IMR-90 (cell line): ENCODE measurements at regions not wholly inside any gene's neighbourhood (a gene's known extent, or its start where the extent isn't known, plus 50 kb on each side); places are given as distances from the start of the nearest gene placed in this dataset.

Source experiments
- ATAC-seq: fragments of 200-7000 bp; cut with Tn5 transposase; 2 replicates; pipeline ENCODE4 v1.9.1; 2020; ENCODE audit warnings: low read depth, mild to moderate bottlenecking, moderate library complexity
- BruUV-seq: library from RNA; stranded (reverse); fragments of 400-500 nt; replicated peaks from 2 replicates; lab custom pipeline; 2021; lab: Mats Ljungman, UMichigan
- CTCF ChIA-PET: fragments of 300-600 bp; formaldehyde crosslinking; extraction: SDS; loops from one replicate; lab custom pipeline; 2021; ENCODE audit warnings: antibody characterized with exemption; lab: Yijun Ruan, JAX
- POLR2A ChIA-PET: fragments of 300-600 bp; sonication (Branson Sonifier 250); formaldehyde crosslinking; loops from one replicate; lab custom pipeline; 2022; ENCODE audit warnings: antibody characterized with exemption; ENCODE audit not compliant: unreplicated experiment; lab: Charles Lee
- DNase-seq: peaks from one replicate; pipeline ENCODE4 v3.0.0; 2013
- H2AFZ ChIP-seq: replicated peaks from 2 replicates; pipeline ENCODE3; 2013; ENCODE audit warnings: low read length, mild to moderate bottlenecking; ENCODE audit not compliant: poor library complexity
- H2AK5ac ChIP-seq: 2 replicates; pipeline ENCODE4 v1.6.1; 2013; ENCODE audit warnings: low read depth, low read length, inconsistent platforms
- H2AK9ac ChIP-seq: replicated peaks from 2 replicates; pipeline ENCODE3; 2013; ENCODE audit warnings: mild to moderate bottlenecking, low read depth, low read length, moderate library complexity; ENCODE audit not compliant: poor library complexity
- H2BK120ac ChIP-seq: 2 replicates; pipeline ENCODE4 v1.6.1; 2013; ENCODE audit warnings: low read depth, low read length, inconsistent platforms
- H2BK15ac ChIP-seq: 3 replicates; pipeline ENCODE4 v1.6.1; 2013; ENCODE audit warnings: low read depth, low read length, inconsistent platforms
- H2BK20ac ChIP-seq: 2 replicates; pipeline ENCODE4 v1.6.1; 2013; ENCODE audit warnings: low read depth, mild to moderate bottlenecking, inconsistent platforms, low read length, moderate library complexity
- H2BK5ac ChIP-seq: 2 replicates; pipeline ENCODE4 v1.6.1; 2013; ENCODE audit warnings: mild to moderate bottlenecking, low read depth, low read length, inconsistent platforms; ENCODE audit not compliant: poor library complexity, severe bottlenecking
- H3K14ac ChIP-seq: replicated peaks from 2 replicates; pipeline ENCODE4 v1.6.1; 2013; ENCODE audit warnings: low read depth, low read length, inconsistent platforms
- H3K18ac ChIP-seq: 2 replicates; pipeline ENCODE4 v1.6.1; 2013; ENCODE audit warnings: low read depth, low read length, control low read depth
- H3K23ac ChIP-seq: 2 replicates; pipeline ENCODE4 v1.6.1; 2013; ENCODE audit warnings: low read depth, low read length, inconsistent platforms
- H3K27ac ChIP-seq: 2 replicates; pipeline ENCODE4 v1.5.1; 2013; ENCODE audit warnings: mild to moderate bottlenecking, control low read depth, low read length; ENCODE audit not compliant: insufficient read depth
- H3K27me3 ChIP-seq: 2 replicates; pipeline ENCODE4 v1.6.1; 2013; ENCODE audit warnings: low read length; ENCODE audit not compliant: control insufficient read depth, insufficient read depth
- H3K36me3 ChIP-seq: 2 replicates; pipeline ENCODE4 v1.6.1; 2013; ENCODE audit warnings: low read length, mixed read lengths; ENCODE audit not compliant: control insufficient read depth, insufficient read depth
- H3K4ac ChIP-seq: 2 replicates; pipeline ENCODE4 v1.6.1; 2013; ENCODE audit warnings: low read depth, low read length, inconsistent platforms
- H3K4me1 ChIP-seq: 2 replicates; pipeline ENCODE4 v1.6.1; 2013; ENCODE audit warnings: low read length, mixed read lengths; ENCODE audit not compliant: control insufficient read depth, insufficient read depth
- H3K4me2 ChIP-seq: 2 replicates; pipeline ENCODE4 v1.6.1; 2013; ENCODE audit warnings: low read depth, mild to moderate bottlenecking, control low read depth, low read length, moderate library complexity
- H3K4me3 ChIP-seq: 2 replicates; pipeline ENCODE4 v1.5.1; 2013; ENCODE audit warnings: low read depth, mild to moderate bottlenecking, control low read depth, low read length, moderate library complexity; ENCODE audit not compliant: insufficient read depth
- H3K56ac ChIP-seq: 2 replicates; pipeline ENCODE4 v1.6.1; 2013; ENCODE audit warnings: low read length, inconsistent platforms; ENCODE audit not compliant: insufficient read depth; ENCODE audit errors: extremely low read depth
- H3K79me1 ChIP-seq, 2 experiments: 2 replicates each; pipeline ENCODE4 v1.6.1; 2013; ENCODE audit warnings: low read length in 2 of 2, inconsistent platforms in 1 of 2, low read depth in 1 of 2
- H3K9ac ChIP-seq: 2 replicates; pipeline ENCODE4 v1.6.1; 2013; ENCODE audit warnings: low read depth, low read length, control low read depth
- H3K9me1 ChIP-seq: 2 replicates; pipeline ENCODE4 v1.6.1; 2013; ENCODE audit warnings: low read length, inconsistent platforms; ENCODE audit not compliant: insufficient read depth
- H3K9me3 ChIP-seq: 2 replicates; pipeline ENCODE4 v1.6.1; 2013; ENCODE audit warnings: low read length; ENCODE audit not compliant: control insufficient read depth, insufficient read depth
- H4K20me1 ChIP-seq: 2 replicates; pipeline ENCODE4 v1.6.1; 2013; ENCODE audit warnings: low read length, inconsistent platforms; ENCODE audit not compliant: insufficient read depth
- H4K5ac ChIP-seq: 2 replicates; pipeline ENCODE4 v1.6.1; 2013; ENCODE audit warnings: mild to moderate bottlenecking, low read depth, low read length, control low read depth
- H4K8ac ChIP-seq, 2 experiments: 2 replicates each; pipeline ENCODE4 v1.6.1; 2013; ENCODE audit warnings: low read depth in 2 of 2, low read length in 2 of 2, control low read depth in 1 of 2, inconsistent platforms in 1 of 2
- H4K91ac ChIP-seq: 2 replicates; pipeline ENCODE4 v1.6.1; 2013; ENCODE audit warnings: low read depth, low read length, inconsistent platforms; ENCODE audit not compliant: insufficient read depth
- CEBPB ChIP-seq: IDR thresholded peaks from 2 replicates; pipeline ENCODE4 v1.6.1; 2012; ENCODE audit warnings: low read depth, low read length, improper control_type of control experiment
- MAFK ChIP-seq: IDR thresholded peaks from 2 replicates; pipeline ENCODE4 v1.6.1; 2012; ENCODE audit warnings: low read depth, low read length, improper control_type of control experiment
- MAZ ChIP-seq: IDR thresholded peaks from 2 replicates; pipeline ENCODE4 v1.6.1; 2012; ENCODE audit warnings: low read depth, mild to moderate bottlenecking, low read length, improper control_type of control experiment, moderate library complexity, borderline replicate concordance
- RCOR1 ChIP-seq: IDR thresholded peaks from 2 replicates; pipeline ENCODE4 v1.6.1; 2012; ENCODE audit warnings: mild to moderate bottlenecking, low read length, improper control_type of control experiment; ENCODE audit not compliant: insufficient replicate concordance
- RFX5 ChIP-seq: IDR thresholded peaks from 2 replicates; pipeline ENCODE4 v1.8.0; 2012; ENCODE audit warnings: low read depth, mild to moderate bottlenecking, low read length, moderate library complexity
- WGBS, 2 experiments: methylation state at CpG; one replicate each; pipeline versions ENCODE4 v1.1.5 to v1.1.7; 2013; ENCODE audit warnings: missing lambda C conversion rate in 2 of 2; ENCODE audit not compliant: insufficient read length in 1 of 2; ENCODE audit errors: extremely low coverage in 2 of 2; 5-methylcytosine and 5-hydroxymethylcytosine counted together
- dilution Hi-C: fragments of 300-500 bp; cut with HindIII; formaldehyde crosslinking; loops from one replicate; pipeline ENCODE4 v1.14.3; 2018; ENCODE audit warnings: low sequenced_read_pairs; ENCODE audit not compliant: unreplicated experiment
- in situ Hi-C: fragments of 300-500 bp; cut with MboI; formaldehyde crosslinking; loops from 3 replicates; pipeline ENCODE4 v1.14.3; 2019; ENCODE audit warnings: low sequenced_read_pairs, inconsistent platforms, mixed read lengths
- intact Hi-C: fragments of 100-400 bp; cut with micrococcal nuclease; formaldehyde crosslinking; loops from 2 replicates; pipeline ENCODE4 v1.10.0; 2022
- TF ChIP-seq, protein P1 (sequence below): conservative IDR thresholded peaks from 2 replicates; pipeline ENCODE4 v1.5.1; 2012; ENCODE audit warnings: mild to moderate bottlenecking, low read depth, low read length, improper control_type of control experiment
- TF ChIP-seq, protein P2 (sequence below): fragments of 150-350 bp; IDR thresholded peaks from 2 replicates; pipeline ENCODE4 v1.6.1; 2016; ENCODE audit warnings: low read depth, mild to moderate bottlenecking, low read length, moderate library complexity, borderline replicate concordance
- TF ChIP-seq, protein P3 (sequence below): fragments of 150-350 bp; IDR thresholded peaks from 2 replicates; pipeline ENCODE4 v1.6.1; 2017; ENCODE audit warnings: mild to moderate bottlenecking, antibody characterized with exemption, low read length, low read depth

DNA sequence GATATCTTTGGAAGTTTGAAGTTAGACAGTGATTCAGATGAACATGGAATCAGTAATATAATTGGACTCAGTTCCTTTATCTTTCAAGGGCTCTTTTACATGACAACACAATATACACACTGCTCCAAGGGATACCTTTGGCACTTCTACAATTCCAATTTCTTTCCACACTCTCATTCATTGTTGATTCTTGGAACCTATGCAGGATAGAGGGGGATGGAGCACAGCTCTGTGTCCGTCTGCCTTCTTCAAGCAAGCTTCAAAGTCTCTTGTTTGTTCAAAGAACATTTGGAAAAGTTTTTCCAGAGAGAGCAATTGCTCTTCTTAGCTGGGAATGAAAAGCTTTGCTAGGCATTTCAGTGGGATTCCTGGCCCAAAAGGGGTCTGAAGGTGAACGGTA lies 276.2 kb upstream of the ZEB2 start:
- Histone ChIP-seq H3K79me1 (no peaks in the 10 kb centered on the region), H3K18ac (peak overlapping the region; percentile 39), H2BK20ac (no peak overlapping the region), H3K27me3 (no peaks in the 10 kb centered on the region), H3K4ac (no peak overlapping the region), H4K91ac (no peak overlapping the region), H2BK5ac (no peak overlapping the region), H2AFZ (peak overlapping the region; percentile 16), H3K27ac (no peak overlapping the region), H2AK5ac (no peak overlapping the region), H4K8ac (no peak overlapping the region), H3K9me1 (no peaks in the 10 kb centered on the region), H3K14ac (no peak overlapping the region), H3K4me1 (no peaks in the 10 kb centered on the region; the same call in 1 of the 2 replicates), H2BK120ac (no peak overlapping the region), H4K20me1 (no peaks in the 10 kb centered on the region), H3K23ac (no peak overlapping the region), H2BK15ac (no peak overlapping the region), H2AK9ac (no peak overlapping the region), H3K9me3 (no peaks in the 10 kb centered on the region), H3K4me2 (no peak overlapping the region), H3K56ac (no peak overlapping the region), H4K5ac (no peak overlapping the region; the same call in 1 of the 2 replicates), H3K36me3 (no peaks in the 10 kb centered on the region), H3K9ac (no peak overlapping the region), H3K4me3 (no peak overlapping the region)
- no peak for TF ChIP-seq RFX5
- TF ChIP-seq, protein P1, sequence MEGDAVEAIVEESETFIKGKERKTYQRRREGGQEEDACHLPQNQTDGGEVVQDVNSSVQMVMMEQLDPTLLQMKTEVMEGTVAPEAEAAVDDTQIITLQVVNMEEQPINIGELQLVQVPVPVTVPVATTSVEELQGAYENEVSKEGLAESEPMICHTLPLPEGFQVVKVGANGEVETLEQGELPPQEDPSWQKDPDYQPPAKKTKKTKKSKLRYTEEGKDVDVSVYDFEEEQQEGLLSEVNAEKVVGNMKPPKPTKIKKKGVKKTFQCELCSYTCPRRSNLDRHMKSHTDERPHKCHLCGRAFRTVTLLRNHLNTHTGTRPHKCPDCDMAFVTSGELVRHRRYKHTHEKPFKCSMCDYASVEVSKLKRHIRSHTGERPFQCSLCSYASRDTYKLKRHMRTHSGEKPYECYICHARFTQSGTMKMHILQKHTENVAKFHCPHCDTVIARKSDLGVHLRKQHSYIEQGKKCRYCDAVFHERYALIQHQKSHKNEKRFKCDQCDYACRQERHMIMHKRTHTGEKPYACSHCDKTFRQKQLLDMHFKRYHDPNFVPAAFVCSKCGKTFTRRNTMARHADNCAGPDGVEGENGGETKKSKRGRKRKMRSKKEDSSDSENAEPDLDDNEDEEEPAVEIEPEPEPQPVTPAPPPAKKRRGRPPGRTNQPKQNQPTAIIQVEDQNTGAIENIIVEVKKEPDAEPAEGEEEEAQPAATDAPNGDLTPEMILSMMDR: no peak
- TF ChIP-seq, protein P2, sequence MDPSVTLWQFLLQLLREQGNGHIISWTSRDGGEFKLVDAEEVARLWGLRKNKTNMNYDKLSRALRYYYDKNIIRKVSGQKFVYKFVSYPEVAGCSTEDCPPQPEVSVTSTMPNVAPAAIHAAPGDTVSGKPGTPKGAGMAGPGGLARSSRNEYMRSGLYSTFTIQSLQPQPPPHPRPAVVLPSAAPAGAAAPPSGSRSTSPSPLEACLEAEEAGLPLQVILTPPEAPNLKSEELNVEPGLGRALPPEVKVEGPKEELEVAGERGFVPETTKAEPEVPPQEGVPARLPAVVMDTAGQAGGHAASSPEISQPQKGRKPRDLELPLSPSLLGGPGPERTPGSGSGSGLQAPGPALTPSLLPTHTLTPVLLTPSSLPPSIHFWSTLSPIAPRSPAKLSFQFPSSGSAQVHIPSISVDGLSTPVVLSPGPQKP: no peak
- TF ChIP-seq CEBPB: no peak
- TF ChIP-seq, protein P3, sequence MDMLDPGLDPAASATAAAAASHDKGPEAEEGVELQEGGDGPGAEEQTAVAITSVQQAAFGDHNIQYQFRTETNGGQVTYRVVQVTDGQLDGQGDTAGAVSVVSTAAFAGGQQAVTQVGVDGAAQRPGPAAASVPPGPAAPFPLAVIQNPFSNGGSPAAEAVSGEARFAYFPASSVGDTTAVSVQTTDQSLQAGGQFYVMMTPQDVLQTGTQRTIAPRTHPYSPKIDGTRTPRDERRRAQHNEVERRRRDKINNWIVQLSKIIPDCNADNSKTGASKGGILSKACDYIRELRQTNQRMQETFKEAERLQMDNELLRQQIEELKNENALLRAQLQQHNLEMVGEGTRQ: no peak
- no peak for TF ChIP-seq MAZ
- no peak for TF ChIP-seq MAFK
- no peak for TF ChIP-seq RCOR1
- 60% methylated on average over 1 of the region's 2 CpGs; no CpG with 5 or more reads in 1 of the 2 experiments for WGBS, 2 experiments
- no peak for DNase-seq
- in situ Hi-C loops: no loop called here
- ATAC-seq: no peak
- POLR2A ChIA-PET: no interaction called here
- CTCF ChIA-PET: no interaction called here
- intact Hi-C loops: no loop called here
- dilution Hi-C loops: no loop called here
- BruUV-seq: no TSS peak
